ENCODE measurements at regions not wholly inside any gene's neighbourhood (a gene's known extent, or its start where the extent isn't known, plus 50 kb on each side); places are given as distances from the start of the nearest gene placed in this dataset.

DNA sequence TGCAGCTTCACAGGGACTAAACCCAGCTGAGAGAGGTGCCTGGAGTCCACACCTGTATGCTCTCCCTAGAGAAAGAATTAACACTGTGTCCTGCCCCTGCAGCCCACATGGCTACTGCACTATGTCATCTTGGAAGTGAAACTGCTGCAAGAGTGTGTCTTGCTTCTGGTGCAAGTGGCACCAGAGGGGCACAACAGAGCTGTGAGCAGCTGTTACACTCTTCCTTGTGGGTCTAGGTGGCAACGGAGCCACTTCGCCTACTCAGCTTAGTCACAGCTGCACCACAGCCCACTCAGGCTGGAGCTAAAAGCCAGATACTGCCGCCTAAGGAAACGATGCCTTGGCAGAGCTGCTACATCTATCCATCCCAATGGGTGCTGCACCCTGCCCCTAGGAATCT lies 391.4 kb downstream of the COL12A1 start:
- TF ChIP-seq RNF2 (IDR thresholded peaks at IDR 0.05) (no peak), MEIS2 (IDR thresholded peaks at IDR 0.05; ENCODE audit: partially characterized antibody) (no peak), KLF10 (CRISPR knock-in tag; IDR thresholded peaks at IDR 0.05) (no peak)
- TF ChIP-seq, protein P1, sequence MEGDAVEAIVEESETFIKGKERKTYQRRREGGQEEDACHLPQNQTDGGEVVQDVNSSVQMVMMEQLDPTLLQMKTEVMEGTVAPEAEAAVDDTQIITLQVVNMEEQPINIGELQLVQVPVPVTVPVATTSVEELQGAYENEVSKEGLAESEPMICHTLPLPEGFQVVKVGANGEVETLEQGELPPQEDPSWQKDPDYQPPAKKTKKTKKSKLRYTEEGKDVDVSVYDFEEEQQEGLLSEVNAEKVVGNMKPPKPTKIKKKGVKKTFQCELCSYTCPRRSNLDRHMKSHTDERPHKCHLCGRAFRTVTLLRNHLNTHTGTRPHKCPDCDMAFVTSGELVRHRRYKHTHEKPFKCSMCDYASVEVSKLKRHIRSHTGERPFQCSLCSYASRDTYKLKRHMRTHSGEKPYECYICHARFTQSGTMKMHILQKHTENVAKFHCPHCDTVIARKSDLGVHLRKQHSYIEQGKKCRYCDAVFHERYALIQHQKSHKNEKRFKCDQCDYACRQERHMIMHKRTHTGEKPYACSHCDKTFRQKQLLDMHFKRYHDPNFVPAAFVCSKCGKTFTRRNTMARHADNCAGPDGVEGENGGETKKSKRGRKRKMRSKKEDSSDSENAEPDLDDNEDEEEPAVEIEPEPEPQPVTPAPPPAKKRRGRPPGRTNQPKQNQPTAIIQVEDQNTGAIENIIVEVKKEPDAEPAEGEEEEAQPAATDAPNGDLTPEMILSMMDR (IDR thresholded peaks at IDR 0.05 in 2 of 3, conservative IDR thresholded peaks at IDR 0.05 in 1 of 3; ENCODE audit: insufficient read depth in 2 of 3, low read depth in 1 of 3, low read length in 3 of 3) = no peak

All from K562 (cell line).